SK-N-SH (cell line): ENCODE measurements at regions not wholly inside any gene's neighbourhood (a gene's known extent, or its start where the extent isn't known, plus 50 kb on each side); places are given as distances from the start of the nearest gene placed in this dataset.

Experiments used
- GABPA ChIP-seq: IDR thresholded peaks from 2 replicates; pipeline ENCODE4 v1.4.0; 2012; ENCODE audit warnings: low read depth, mild to moderate bottlenecking
- MAX ChIP-seq: IDR thresholded peaks from 2 replicates; pipeline ENCODE4 v1.4.0; 2012; ENCODE audit warnings: low read depth
- MEF2A ChIP-seq: IDR thresholded peaks from 2 replicates; pipeline ENCODE4 v1.4.0; 2012; ENCODE audit warnings: low read depth, borderline replicate concordance
- NFIC ChIP-seq: IDR thresholded peaks from 2 replicates; pipeline ENCODE4 v1.4.0; 2012; ENCODE audit warnings: borderline replicate concordance
- PBX3 ChIP-seq: IDR thresholded peaks from 2 replicates; pipeline ENCODE4; 2012
- POLR2AphosphoS5 ChIP-seq: IDR thresholded peaks from 2 replicates; pipeline ENCODE4 v1.6.1; 2012; ENCODE audit warnings: low read depth, low read length
- USF1 ChIP-seq: IDR thresholded peaks from 2 replicates; pipeline ENCODE4 v1.4.0; 2012; ENCODE audit warnings: low read depth, borderline replicate concordance
- YY1 ChIP-seq: IDR thresholded peaks from 2 replicates; pipeline ENCODE4 v1.4.0; 2012; ENCODE audit warnings: low read depth, mild to moderate bottlenecking
- TF ChIP-seq, protein P1 (sequence below): fragments of 200-600 bp; sonication (generic); IDR thresholded peaks from 2 replicates; pipeline ENCODE4 v1.6.1; 2017; ENCODE audit warnings: antibody characterized with exemption, mild to moderate bottlenecking, moderate library complexity
- TF ChIP-seq, protein P2 (sequence below): IDR thresholded peaks from 2 replicates; pipeline ENCODE4 v1.6.1; 2012; ENCODE audit warnings: mild to moderate bottlenecking, low read depth, low read length, moderate library complexity

DNA sequence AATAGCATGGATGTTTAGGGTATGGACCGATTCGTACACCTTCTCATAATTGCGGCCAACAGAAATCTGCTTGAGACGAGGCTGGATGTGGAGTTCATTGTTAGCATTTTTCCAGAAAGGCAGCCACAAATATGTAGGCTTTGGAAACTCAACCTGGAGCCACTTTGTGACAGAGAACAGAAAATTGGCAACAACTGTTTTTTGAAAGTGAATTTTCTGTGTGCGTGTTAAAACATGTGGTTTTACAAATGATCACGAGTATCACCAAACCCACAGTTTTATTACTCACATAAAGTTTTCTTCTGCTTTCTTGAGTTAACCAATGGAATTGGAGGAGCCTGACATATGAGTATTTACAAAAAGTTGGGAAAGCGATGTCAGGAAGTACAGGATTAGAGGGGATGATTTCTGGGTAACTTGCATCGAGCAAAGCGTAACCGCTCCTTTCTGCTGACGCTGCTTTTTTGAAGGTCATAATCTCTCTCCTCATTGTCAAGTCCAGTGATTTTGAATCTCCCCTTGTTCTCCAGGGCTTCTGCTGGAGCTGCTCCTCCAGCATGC lies 138.5 kb upstream of the TAF11L2 start:
- TF ChIP-seq, protein P1, sequence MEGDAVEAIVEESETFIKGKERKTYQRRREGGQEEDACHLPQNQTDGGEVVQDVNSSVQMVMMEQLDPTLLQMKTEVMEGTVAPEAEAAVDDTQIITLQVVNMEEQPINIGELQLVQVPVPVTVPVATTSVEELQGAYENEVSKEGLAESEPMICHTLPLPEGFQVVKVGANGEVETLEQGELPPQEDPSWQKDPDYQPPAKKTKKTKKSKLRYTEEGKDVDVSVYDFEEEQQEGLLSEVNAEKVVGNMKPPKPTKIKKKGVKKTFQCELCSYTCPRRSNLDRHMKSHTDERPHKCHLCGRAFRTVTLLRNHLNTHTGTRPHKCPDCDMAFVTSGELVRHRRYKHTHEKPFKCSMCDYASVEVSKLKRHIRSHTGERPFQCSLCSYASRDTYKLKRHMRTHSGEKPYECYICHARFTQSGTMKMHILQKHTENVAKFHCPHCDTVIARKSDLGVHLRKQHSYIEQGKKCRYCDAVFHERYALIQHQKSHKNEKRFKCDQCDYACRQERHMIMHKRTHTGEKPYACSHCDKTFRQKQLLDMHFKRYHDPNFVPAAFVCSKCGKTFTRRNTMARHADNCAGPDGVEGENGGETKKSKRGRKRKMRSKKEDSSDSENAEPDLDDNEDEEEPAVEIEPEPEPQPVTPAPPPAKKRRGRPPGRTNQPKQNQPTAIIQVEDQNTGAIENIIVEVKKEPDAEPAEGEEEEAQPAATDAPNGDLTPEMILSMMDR: no peak
- TF ChIP-seq POLR2AphosphoS5: no peak
- no peak for TF ChIP-seq USF1
- no peak for TF ChIP-seq MEF2A
- no peak for TF ChIP-seq MAX
- TF ChIP-seq, protein P2, sequence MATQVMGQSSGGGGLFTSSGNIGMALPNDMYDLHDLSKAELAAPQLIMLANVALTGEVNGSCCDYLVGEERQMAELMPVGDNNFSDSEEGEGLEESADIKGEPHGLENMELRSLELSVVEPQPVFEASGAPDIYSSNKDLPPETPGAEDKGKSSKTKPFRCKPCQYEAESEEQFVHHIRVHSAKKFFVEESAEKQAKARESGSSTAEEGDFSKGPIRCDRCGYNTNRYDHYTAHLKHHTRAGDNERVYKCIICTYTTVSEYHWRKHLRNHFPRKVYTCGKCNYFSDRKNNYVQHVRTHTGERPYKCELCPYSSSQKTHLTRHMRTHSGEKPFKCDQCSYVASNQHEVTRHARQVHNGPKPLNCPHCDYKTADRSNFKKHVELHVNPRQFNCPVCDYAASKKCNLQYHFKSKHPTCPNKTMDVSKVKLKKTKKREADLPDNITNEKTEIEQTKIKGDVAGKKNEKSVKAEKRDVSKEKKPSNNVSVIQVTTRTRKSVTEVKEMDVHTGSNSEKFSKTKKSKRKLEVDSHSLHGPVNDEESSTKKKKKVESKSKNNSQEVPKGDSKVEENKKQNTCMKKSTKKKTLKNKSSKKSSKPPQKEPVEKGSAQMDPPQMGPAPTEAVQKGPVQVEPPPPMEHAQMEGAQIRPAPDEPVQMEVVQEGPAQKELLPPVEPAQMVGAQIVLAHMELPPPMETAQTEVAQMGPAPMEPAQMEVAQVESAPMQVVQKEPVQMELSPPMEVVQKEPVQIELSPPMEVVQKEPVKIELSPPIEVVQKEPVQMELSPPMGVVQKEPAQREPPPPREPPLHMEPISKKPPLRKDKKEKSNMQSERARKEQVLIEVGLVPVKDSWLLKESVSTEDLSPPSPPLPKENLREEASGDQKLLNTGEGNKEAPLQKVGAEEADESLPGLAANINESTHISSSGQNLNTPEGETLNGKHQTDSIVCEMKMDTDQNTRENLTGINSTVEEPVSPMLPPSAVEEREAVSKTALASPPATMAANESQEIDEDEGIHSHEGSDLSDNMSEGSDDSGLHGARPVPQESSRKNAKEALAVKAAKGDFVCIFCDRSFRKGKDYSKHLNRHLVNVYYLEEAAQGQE: no peak
- no peak for TF ChIP-seq NFIC
- TF ChIP-seq YY1: no peak
- TF ChIP-seq GABPA: no peak
- TF ChIP-seq PBX3: no peak
